Globus pallidus (tissue), 1 donor: ENCODE measurements at regions not wholly inside any gene's neighbourhood (a gene's known extent, or its start where the extent isn't known, plus 50 kb on each side); places are given as distances from the start of the nearest gene placed in this dataset.
"Not testable (repeated sequence)": the region's sequence is repeated elsewhere in the genome, so short reads cannot be mapped to it uniquely, and the experiment has no call there.

Source experiments
- DNase-seq: peaks from one replicate; pipeline ENCODE4 v3.0.0-alpha.2; 2015; ENCODE audit warnings: low spot score

GRCh38 chr10:36448760-36449691 is 676.4 kb upstream of the ANKRD30A start:
- no peak for DNase-seq

- DNase-seq, result no peak
These were observed 678.5 kb upstream of the ANKRD30A start for GRCh38 chr10:36446881-36447280.

- no peak for DNase-seq
These were observed 682.2 kb upstream of the ANKRD30A start for GRCh38 chr10:36443233-36443632.

GRCh38 chr10:36441557-36441956 is 683.8 kb upstream of the ANKRD30A start:
- no peak for DNase-seq

DNA sequence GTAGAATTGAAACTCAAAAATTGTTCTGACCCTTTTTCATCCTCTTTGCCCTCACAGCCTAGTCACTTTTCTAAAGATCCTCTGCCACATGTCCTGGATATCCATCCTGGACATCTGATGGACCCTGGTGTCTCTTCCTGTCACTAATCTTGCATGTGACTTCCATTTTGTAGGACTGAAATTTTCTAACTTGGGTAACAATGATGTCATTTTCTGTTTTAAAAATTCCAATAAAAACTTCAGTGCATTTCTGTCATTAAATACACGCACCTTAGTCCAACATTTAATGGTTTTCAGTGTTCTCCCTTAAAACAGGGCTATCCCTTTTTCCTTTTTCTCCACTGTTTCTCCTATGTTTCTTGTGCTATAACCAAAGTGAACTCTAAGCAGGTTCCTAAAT is 684.9 kb upstream of the ANKRD30A start:
- no peak for DNase-seq

GRCh38 chr10:36437367-36437766 is 688.0 kb upstream of the ANKRD30A start:
- no peak for DNase-seq

- no peak for DNase-seq
These were observed 696.9 kb upstream of the ANKRD30A start for GRCh38 chr10:36428507-36428906.

- no peak for DNase-seq
These were observed 700.1 kb upstream of the ANKRD30A start for GRCh38 chr10:36425131-36425797.

DNA sequence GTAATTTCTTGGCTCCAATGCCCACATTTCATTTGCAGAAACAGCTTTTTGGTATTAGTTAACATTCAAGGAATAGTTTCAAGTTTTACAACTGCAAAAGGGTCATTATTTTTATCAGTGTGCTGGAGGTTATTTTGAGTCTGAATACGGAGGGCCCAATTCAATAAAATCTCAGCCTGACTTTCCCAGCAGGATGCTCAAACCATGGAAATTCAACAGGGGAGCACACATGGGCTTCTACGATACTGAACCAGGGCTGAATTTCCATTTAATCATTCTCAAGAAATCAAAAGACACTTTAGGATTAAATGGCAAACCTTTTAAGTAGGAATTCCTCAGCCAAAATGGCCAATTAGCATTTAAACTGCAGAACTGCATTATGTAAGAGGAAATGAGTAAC is 700.9 kb upstream of the ANKRD30A start:
- DNase-seq, result no peak

GRCh38 chr10:36423821-36424248 is 701.6 kb upstream of the ANKRD30A start:
- DNase-seq, result no peak

DNA sequence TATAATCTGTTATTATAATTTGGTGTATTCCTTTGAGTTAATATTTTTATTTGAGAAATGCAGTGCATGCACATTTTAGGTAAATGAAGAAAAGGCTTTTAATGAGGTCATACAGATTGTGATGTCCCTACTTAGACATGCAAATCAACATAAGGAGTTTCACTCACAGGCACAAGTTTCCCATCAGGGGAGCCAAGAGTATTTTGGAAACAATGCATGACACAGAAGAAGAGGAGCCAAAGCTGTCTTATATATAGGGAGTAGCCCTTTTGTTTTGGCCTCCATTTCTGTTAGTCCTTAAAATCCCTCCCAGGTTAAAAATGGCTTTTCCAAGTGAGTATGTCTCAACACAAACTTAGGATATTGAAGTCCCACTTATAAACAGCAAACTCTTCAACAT is 703.4 kb upstream of the ANKRD30A start:
- DNase-seq, result no peak

DNA sequence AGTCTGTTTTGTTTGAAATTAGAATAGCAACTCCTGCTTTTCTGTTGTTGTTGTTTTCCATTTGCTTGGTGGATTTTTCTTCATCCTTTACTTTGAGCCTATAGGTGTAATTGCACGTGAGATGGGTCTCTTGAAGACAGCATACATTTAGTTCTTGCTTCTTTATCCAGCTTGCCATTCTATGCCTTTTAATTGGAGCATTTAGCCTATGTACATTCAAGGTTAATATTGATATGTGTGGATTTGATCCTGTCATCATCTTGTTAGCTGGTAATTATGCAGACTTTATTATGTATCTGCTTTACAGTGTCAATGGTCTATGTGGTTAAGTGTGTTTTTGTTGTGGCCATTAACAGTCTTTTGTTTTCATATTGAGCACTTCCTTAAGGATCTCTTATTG is 708.9 kb upstream of the ANKRD30A start:
- no peak for DNase-seq

GRCh38 chr10:36412942-36413341 is 712.5 kb upstream of the ANKRD30A start:
- no peak for DNase-seq

GRCh38 chr10:36400238-36400637 is 725.2 kb upstream of the ANKRD30A start:
- not testable (repeated sequence) for DNase-seq

DNA sequence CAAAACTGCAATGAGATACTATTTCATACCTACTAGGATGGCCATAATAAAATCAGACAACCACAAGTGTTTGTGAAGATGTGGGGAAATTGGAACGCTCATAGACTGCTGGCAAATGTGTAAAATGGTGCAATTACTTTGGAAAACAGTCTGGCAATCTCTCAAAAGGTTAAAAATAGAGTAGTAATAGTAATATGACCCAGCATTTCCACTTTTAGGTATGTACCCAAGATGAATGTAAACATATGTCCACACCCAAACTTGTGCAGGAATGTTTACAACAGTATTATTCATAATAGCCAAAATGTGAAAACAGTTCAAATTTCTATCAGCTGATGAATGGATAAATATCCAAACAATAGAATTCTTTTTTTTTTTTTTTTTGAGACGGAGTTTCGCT is 731.6 kb upstream of the ANKRD30A start:
- DNase-seq, result no peak

DNA sequence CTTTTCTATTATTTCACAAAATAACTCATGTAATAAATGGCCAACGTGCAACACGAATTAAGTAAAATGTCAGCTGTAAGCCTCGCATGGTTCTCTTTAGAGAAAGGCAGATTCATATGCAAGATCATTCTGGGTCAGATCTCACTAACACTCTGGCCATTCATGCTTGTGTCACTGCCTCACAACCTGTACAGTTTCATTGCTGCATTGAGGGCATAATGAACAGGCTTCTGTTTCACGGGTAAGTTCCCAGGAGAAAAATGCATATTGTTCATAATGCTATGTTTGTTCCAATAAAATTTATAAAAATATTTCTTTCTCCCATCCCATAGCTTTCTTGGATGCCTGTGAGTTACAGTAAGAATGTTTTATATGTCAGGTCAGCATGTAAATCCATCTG is 734.0 kb upstream of the ANKRD30A start:
- DNase-seq, result no peak

GRCh38 chr10:36390221-36390620 is 735.2 kb upstream of the ANKRD30A start:
- no peak for DNase-seq

- DNase-seq, result no peak
These were observed 737.2 kb upstream of the ANKRD30A start for GRCh38 chr10:36388166-36388565.

DNA sequence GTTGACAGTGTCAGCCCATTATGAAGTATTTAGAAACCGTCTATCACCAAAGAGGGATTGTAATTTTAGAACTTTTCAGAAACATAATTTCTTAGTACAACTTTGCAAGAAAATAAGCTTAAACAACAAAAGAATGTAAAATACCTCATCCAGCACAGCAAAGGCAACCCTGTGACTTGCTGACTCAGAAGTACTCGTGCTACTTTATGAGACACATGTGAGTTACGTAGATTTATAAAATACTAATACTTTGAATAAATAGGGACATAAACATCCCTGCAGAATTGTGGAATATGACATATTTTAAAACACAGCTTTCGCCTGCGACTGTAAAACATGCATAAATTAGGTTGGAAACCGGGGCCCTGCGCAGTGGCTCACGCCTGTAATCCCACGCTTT is 739.7 kb upstream of the ANKRD30A start:
- DNase-seq, result no peak

DNA sequence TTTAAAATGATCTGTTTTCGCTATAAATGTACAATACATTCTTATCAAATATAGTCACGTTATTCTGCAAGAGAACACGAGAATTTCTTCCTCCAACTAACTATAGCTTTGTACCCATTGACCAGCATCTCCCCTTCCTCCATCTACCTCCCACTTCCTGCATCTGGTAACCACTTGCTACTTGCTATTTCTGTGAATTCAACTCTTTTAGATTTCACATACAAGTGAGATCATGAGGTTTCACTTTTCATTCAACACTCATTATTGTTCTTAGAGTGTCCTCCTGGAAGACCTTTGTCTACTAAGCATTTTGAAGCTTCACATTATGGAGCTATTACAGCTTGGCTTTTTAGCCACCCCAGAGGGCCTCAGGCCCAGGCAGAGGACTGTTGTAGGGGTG is 741.3 kb upstream of the FZD8 start:
- no peak for DNase-seq

DNA sequence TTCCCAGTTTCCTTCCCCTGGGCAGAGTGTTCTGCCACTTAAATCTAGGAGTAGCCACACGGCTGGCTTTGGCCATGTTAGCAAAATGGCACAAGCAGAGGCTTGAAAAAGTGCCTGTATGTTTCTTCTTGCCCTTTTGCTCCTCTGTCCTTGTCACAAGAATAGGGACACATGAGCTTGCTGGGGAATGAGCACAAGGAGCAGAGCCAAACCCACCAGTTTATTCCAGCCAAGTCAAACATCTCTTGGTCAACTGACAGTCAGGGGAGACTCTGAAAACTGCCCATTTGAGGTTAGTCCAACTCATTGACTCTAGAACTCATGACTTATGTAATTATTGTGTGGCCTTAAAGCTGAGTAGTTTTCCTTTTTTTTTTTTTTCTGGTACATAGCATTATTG is 739.7 kb upstream of the FZD8 start:
- no peak for DNase-seq

DNA sequence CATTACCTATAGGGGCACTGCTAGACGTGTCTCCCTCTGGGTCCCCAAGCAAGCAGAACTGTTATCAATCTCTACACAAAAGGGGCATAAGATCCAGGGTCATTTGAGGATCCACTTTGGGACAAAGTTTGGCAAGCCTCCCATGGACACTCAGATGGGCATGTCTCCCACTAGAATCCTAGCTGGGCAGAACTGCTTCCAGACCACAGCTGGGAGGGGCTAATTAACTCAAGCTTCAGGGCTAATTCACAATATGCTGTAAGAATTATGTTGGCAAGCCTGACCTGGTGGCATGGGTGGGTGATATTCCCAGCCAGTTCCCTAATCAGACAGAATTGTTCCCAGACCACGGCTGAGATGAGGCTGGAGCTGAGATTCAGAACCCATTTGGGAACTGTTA is 738.4 kb upstream of the FZD8 start:
- DNase-seq, result no peak

DNA sequence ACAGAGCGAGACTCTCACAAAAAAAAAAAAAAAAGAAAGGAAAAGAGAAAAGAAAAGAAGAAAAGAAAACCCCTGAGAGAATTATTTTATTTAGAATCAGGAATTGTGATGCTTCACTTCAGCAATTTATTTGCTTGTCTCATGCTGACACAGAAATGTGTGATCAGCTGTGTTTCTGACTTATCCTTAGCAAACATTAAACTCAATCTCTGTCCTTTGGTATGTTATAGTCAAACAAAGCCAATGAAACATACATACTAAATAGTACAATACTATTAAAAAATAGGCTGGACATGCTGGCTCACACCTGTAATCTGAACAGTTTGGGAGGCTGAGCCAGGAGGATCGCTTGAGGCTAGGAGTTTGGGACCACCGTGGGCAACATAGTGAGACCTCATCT is 733.0 kb upstream of the FZD8 start:
- no peak for DNase-seq
